ENCODE measurements at regions not wholly inside any gene's neighbourhood (a gene's known extent, or its start where the extent isn't known, plus 50 kb on each side); places are given as distances from the start of the nearest gene placed in this dataset.

DNA sequence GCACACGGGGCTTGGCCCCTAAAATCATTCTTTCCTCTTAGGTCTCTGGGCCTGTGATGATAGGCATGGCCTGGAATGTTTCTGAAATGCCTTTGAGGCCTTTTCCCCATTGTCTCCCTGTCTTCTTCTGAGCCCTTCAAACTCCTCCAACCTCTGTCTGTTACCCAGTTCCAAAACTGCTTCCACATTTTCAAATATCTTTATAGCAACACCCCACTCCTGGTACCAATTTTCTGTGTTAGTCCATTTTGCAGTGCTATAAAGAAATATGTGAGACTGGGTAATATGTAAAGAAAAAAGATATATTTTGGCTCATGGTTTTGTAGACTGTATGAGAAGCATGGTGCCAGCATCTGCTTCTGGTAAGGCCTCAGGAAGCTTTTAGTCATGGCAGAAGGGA is 158.8 kb downstream of the TM2D1 start:
- TF ChIP-seq POLR2AphosphoS5 (IDR thresholded peaks at IDR 0.05; ENCODE audit: borderline replicate concordance, low read depth, low read length) (no peak), EZH2 (IDR thresholded peaks at IDR 0.05) (no peak)

Data from SK-N-MC (cell line).